ENCODE measurements at regions not wholly inside any gene's neighbourhood (a gene's known extent, or its start where the extent isn't known, plus 50 kb on each side); places are given as distances from the start of the nearest gene placed in this dataset.
"Not testable (repeated sequence)": the region's sequence is repeated elsewhere in the genome, so short reads cannot be mapped to it uniquely, and the experiment has no call there.

DNA sequence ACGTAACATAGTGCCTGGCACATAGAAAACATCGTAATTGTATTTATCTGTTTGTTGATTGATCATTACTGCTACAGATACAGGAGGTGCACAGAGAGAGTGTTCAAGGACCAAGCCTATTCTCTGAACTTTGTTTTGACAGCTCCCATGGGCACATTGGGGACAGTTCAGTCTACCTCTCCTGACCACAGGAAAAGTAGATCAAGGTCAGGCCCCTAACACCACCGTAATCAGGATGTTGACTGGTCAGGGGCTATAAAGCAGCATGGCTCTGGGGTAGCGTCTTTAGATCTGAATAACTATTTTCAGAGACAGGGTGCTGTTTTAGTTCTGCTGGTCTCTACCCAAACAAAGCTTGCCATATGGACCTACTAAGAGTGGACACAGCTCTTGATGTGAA is 223.1 kb upstream of the IRF2BP2 start:
- DNase-seq (ENCODE audit: low spot score): no peak
- Histone ChIP-seq H3K4me3 (no peak overlapping the region), H3K27ac (no peak overlapping the region)
- no peak for TF ChIP-seq CTCF (IDR thresholded peaks at IDR 0.05)

GRCh38 chr1:234827656-234828055 is 217.7 kb upstream of the IRF2BP2 start:
- no peak overlapping the region for H3K27ac ChIP-seq
- TF ChIP-seq CTCF (IDR thresholded peaks at IDR 0.05): no peak

DNA sequence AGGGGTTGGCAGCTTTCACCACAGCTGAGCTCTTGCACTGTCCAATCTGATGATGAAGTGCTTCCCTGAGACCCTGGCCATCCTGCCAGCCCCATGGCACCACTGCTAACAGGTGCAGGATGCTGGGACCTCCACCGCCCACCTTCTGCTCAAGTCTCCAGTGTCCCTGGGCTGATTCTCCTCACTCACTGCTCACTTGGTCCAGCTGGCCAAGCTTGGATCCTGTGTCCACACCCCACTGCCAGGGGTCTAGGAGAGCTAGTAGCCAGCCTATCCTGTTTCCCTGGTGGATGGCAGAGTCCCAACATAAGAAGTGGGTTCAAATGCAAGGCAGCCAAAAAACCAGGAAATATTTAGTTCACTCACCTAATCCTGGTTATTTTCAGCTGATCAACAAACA is 217.2 kb upstream of the IRF2BP2 start:
- no peak overlapping the region for H3K4me3 ChIP-seq
- no peak for DNase-seq (ENCODE audit: low spot score)
- no peak overlapping the region for H3K27ac ChIP-seq
- TF ChIP-seq CTCF (IDR thresholded peaks at IDR 0.05): no peak

More at GRCh38 chr1:234827656-234828055, 217.7 kb upstream of the IRF2BP2 start:
- no peak overlapping the region for H3K4me3 ChIP-seq
- no peak for DNase-seq (ENCODE audit: low spot score)

DNA sequence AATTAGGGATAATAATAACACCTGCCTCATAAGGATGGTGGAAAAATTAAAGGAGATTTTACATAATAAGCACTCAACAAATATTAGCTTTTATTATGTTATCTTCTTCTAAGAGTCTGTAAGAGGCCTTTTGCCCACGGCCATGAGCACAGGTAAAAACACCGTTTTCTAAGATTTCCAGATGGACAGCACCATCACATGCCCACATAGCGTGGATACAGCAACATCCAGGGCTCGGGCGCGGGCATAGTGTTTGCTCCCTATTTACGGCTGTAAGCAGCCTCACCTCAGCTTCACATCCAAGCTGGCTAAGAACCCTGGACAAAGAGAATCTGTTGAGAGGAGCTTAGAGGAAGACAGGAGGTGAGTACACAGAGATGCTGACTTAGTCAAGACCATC is 216.4 kb upstream of the IRF2BP2 start:
- H3K27ac ChIP-seq: no peak overlapping the region
- no peak for DNase-seq (ENCODE audit: low spot score)
- no peak overlapping the region for H3K4me3 ChIP-seq
- TF ChIP-seq CTCF (IDR thresholded peaks at IDR 0.05): no peak

GRCh38 chr1:234825498-234826165 is 215.7 kb upstream of the IRF2BP2 start:
- H3K27ac ChIP-seq: no peak overlapping the region
- no peak for DNase-seq (ENCODE audit: low spot score)
- no peak overlapping the region for H3K4me3 ChIP-seq

GRCh38 chr1:234824836-234825235 is 214.9 kb upstream of the IRF2BP2 start:
- not testable (repeated sequence) for H3K27ac ChIP-seq; H3K4me3 ChIP-seq; DNase-seq (ENCODE audit: low spot score)

More at GRCh38 chr1:234825498-234826165, 215.7 kb upstream of the IRF2BP2 start:
- TF ChIP-seq CTCF (IDR thresholded peaks at IDR 0.05): no peak

- no peak for DNase-seq (ENCODE audit: low spot score)
Observed at GRCh38 chr1:234823191-234824176, 213.5 kb upstream of the IRF2BP2 start.

More at GRCh38 chr1:234823191-234824176, 213.5 kb upstream of the IRF2BP2 start:
- no peak overlapping the region for H3K27ac ChIP-seq
- no peak overlapping the region for H3K4me3 ChIP-seq
- TF ChIP-seq CTCF (IDR thresholded peaks at IDR 0.05): no peak
